NB4 (cell line): ENCODE measurements at regions not wholly inside any gene's neighbourhood (a gene's known extent, or its start where the extent isn't known, plus 50 kb on each side); places are given as distances from the start of the nearest gene placed in this dataset.

ENCODE experiments used
- DNase-seq: peaks from one replicate; pipeline ENCODE4 v3.0.0; 2010; ENCODE audit warnings: low read depth
- H3K4me3 ChIP-seq: one replicate; pipeline ENCODE4 v1.5.1; 2011; ENCODE audit warnings: mild to moderate bottlenecking, low read depth, low read length, moderate library complexity
- MYC ChIP-seq: IDR thresholded peaks from 2 replicates; pipeline ENCODE4 v1.6.1; 2011; ENCODE audit warnings: low read depth, low read length
- POLR2A ChIP-seq: IDR thresholded peaks from 2 replicates; pipeline ENCODE4 v1.6.1; 2011; ENCODE audit warnings: mild to moderate bottlenecking; ENCODE audit not compliant: insufficient read length; ENCODE audit errors: extremely low read depth
- TF ChIP-seq, protein P1 (sequence below): IDR thresholded peaks from 2 replicates; pipeline ENCODE4 v1.6.1; 2011; ENCODE audit warnings: low read depth, low read length
- TF ChIP-seq, protein P2 (sequence below): IDR thresholded peaks from one replicate; pipeline ENCODE4 v1.5.1; 2012; ENCODE audit warnings: low read depth, low read length

DNA sequence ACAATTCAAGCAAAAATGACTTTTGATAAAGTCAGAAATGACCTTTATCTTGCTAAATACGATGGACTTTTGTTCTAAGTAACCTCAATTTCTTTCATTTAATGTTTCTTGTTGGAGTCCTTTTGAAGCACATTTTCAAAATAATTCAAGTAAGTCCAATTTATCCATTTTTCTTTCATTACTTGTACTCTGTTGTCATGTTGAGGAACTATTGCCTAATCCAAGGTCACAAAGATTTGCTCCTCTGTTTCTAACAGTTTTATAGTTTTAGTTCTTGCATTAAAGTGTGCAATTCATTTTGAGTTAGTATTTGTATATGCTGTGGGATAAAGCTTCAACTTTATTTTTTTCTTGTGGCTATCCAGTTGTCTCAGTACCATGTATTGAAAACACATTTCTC is 66.7 kb downstream of the CCER1 start:
- TF ChIP-seq, protein P1, sequence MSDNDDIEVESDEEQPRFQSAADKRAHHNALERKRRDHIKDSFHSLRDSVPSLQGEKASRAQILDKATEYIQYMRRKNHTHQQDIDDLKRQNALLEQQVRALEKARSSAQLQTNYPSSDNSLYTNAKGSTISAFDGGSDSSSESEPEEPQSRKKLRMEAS = no peak
- TF ChIP-seq POLR2A = no peak
- TF ChIP-seq MYC = no peak
- TF ChIP-seq, protein P2, sequence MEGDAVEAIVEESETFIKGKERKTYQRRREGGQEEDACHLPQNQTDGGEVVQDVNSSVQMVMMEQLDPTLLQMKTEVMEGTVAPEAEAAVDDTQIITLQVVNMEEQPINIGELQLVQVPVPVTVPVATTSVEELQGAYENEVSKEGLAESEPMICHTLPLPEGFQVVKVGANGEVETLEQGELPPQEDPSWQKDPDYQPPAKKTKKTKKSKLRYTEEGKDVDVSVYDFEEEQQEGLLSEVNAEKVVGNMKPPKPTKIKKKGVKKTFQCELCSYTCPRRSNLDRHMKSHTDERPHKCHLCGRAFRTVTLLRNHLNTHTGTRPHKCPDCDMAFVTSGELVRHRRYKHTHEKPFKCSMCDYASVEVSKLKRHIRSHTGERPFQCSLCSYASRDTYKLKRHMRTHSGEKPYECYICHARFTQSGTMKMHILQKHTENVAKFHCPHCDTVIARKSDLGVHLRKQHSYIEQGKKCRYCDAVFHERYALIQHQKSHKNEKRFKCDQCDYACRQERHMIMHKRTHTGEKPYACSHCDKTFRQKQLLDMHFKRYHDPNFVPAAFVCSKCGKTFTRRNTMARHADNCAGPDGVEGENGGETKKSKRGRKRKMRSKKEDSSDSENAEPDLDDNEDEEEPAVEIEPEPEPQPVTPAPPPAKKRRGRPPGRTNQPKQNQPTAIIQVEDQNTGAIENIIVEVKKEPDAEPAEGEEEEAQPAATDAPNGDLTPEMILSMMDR = no peak
- DNase-seq = no peak
- no peak overlapping the region for H3K4me3 ChIP-seq

DNA sequence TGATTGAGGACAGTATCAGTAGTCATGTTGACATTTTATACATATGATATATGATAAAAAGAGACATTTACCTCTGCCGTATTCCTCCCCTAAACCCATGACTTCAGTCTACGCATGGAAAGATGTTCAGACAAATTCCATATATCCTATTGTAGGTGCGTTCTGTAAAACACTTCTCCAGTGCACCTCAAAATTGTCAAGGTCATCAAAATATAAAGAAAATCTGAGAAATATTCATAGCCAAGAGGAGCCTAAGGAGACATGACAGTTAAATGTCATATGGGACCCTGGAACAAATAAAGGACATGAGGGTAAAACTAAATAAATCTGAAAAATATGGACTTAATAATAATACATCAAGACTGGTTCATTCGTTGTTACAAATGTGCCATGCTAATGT is 71.5 kb downstream of the CCER1 start:
- no peak for DNase-seq
- no peak for TF ChIP-seq POLR2A
- TF ChIP-seq, protein P2 = no peak
- no peak for TF ChIP-seq MYC
- TF ChIP-seq, protein P1 = no peak
- no peak overlapping the region for H3K4me3 ChIP-seq

DNA sequence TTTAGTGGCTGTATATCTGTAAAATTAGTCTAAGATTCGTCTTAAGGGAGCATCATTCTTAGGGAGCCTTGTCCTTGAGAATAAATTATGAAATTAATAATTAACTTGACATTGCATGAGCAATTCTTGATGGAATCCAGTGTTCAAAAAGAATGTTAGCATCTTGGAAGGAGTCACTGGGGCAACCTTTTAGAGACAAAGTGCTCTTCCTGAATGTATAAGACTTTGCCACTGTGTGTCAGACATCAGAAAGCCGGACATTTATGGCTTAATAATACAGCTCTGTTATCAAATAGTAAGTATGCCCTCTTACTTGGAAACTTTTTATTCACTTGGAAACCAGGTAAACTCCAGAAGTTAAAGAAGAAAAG is 83.3 kb downstream of the CCER1 start:
- H3K4me3 ChIP-seq = no peak overlapping the region
- TF ChIP-seq, protein P2 = no peak
- TF ChIP-seq, protein P1 = no peak
- TF ChIP-seq MYC = no peak
- TF ChIP-seq POLR2A = no peak
- DNase-seq = no peak

DNA sequence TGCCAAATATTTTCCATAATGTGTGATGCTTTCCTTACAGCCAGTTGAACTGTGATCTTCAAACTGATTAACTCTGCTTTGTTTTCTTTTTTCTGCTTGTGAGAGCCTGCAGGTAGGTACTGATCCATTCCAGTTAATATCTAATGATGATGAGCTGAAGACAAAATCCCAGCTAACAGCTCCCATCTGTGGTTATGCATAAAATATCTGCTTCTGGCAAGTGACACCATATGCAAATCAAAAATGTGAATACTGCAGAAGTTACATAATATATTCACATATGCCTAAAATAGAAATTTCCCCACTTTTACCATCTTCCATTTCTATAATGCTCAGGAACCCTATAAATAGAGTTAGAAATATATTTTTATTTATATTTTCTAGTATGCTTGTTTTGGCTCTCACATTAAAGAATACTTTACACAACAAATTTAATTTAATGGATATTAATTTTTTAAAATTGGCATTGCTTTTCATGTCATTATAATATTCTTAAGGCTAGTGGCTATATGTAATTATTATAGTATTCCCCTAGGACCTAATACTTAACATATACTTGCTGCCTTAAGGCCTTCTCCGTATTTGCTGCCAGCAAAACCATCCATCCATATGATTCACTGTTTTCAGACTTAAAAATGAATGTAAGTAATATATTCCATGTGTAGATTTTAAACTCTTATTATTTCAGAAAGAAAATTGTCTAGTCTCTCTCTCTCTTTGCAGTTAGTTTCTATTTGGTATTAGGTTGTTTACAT is 83.8 kb downstream of the CCER1 start:
- no peak for DNase-seq
- TF ChIP-seq POLR2A (no peak), MYC (no peak)
- TF ChIP-seq, protein P2 = no peak
- TF ChIP-seq, protein P1 = no peak
- H3K4me3 ChIP-seq = no peak overlapping the region

DNA sequence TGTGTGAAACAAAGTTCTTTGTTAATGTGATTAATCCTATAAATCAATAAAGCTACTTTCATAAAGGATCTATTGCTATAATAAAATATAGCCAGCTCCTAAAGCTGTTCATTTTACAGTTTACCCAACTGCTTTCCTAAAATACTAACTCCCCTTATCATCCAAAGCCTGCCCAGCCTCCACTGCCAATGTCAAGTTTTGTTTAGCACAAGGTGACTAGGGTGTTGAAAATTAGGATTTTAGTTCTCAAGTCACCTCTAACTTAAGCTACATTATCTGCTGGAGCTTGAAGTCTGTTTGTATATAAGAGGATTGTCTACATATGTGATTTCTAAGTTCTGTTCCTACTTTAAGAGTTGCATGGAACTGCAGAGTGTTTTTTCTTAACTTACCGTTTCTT is 86.3 kb downstream of the CCER1 start:
- no peak overlapping the region for H3K4me3 ChIP-seq
- DNase-seq = no peak
- no peak for TF ChIP-seq MYC
- TF ChIP-seq, protein P1 = no peak

DNA sequence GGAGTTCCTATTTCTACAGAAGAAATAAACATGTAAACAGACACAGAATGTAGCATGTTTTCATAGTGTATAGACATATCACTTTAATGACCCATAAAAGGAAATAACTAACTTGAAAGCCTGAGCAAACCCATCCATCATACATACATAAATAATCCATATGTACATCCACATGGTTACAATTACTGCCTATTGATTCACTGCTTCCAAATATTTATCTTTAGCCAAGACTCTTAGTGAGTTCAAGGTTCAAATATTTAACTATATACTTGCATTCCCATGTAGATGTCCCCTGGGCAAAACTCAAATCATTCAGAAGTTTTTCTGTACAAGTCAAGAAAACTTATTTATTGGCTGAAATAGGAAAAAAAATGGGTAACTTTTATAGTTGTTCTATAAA is 95.4 kb downstream of the CCER1 start:
- TF ChIP-seq MYC = no peak
- TF ChIP-seq, protein P1 = no peak
- TF ChIP-seq, protein P2 = no peak
- no peak for TF ChIP-seq POLR2A
- DNase-seq = no peak
- no peak overlapping the region for H3K4me3 ChIP-seq
